GM12878 (cell line): ENCODE measurements at regions not wholly inside any gene's neighbourhood (a gene's known extent, or its start where the extent isn't known, plus 50 kb on each side); places are given as distances from the start of the nearest gene placed in this dataset.

Source experiments
- ATAC-seq: fragments of 200-7000 bp; cut with Tn5 transposase; 3 replicates; pipeline ENCODE4 v1.9.1; 2020; ENCODE audit warnings: mild to moderate bottlenecking, moderate library complexity
- BruUV-seq: library from RNA; stranded (reverse); fragments of 400-500 nt; replicated peaks from 2 replicates; lab custom pipeline; 2021; lab: Mats Ljungman, UMichigan
- CTCF ChIA-PET: fragments of 300-600 bp; sonication (Branson Sonifier 250); formaldehyde crosslinking; extraction: SDS; loops from one replicate; lab custom pipeline; 2021; ENCODE audit warnings: inconsistent platforms; lab: Yijun Ruan, JAX
- POLR2A ChIA-PET: fragments of 350-600 bp; formaldehyde crosslinking; extraction: SDS; loops from one replicate; lab custom pipeline; 2021; ENCODE audit warnings: inconsistent platforms; lab: Charles Lee
- RAD21 ChIA-PET: fragments of 300-600 bp; sonication (Branson Sonifier 250); formaldehyde crosslinking; loops from one replicate; lab custom pipeline; 2023; ENCODE audit warnings: antibody characterized with exemption; ENCODE audit not compliant: unreplicated experiment; lab: Charles Lee
- SMC1A ChIA-PET: fragments of 300-600 bp; sonication (Branson Sonifier 250); formaldehyde crosslinking; loops from one replicate; lab custom pipeline; 2023; ENCODE audit not compliant: unreplicated experiment, uncharacterized antibody; lab: Charles Lee
- DNase-seq: peaks from one replicate; pipeline ENCODE4 v3.0.0-alpha.2; 2011; ENCODE audit warnings: low read depth, low spot score
- FAIRE-seq: peaks from 3 replicates; lab custom pipeline; 2011; peaks lifted over from hg19 to GRCh38; lab: Jason Lieb, UNC
- H2AFZ ChIP-seq: 2 replicates; pipeline ENCODE4 v1.6.0; 2011; ENCODE audit warnings: low read depth, low read length, control low read depth; ENCODE audit not compliant: control insufficient read depth
- H3K27ac ChIP-seq: 2 replicates; pipeline ENCODE4 v1.5.1; 2011; ENCODE audit warnings: control low read depth; ENCODE audit not compliant: control insufficient read depth, insufficient read depth
- H3K27me3 ChIP-seq, 2 experiments: replicated peaks in 1 of 2; 2 replicates each; pipeline versions ENCODE4 v1.6.0 to v1.6.1; 2011; ENCODE audit warnings: low read length in 1 of 2; ENCODE audit not compliant: control insufficient read depth in 2 of 2, insufficient read depth in 2 of 2
- H3K36me3 ChIP-seq, 2 experiments: 2 replicates each; pipeline ENCODE4 v1.5.1; 2011; ENCODE audit warnings: low read length in 1 of 2; ENCODE audit not compliant: control insufficient read depth in 2 of 2, insufficient read depth in 2 of 2
- H3K4me1 ChIP-seq: 2 replicates; pipeline ENCODE4 v1.6.1; 2011; ENCODE audit warnings: mild to moderate bottlenecking, low read length, moderate library complexity, mixed read lengths; ENCODE audit not compliant: control insufficient read depth, insufficient read depth
- H3K4me2 ChIP-seq: 2 replicates; pipeline ENCODE4 v1.6.0; 2011; ENCODE audit warnings: control low read depth; ENCODE audit not compliant: control insufficient read depth, insufficient read depth
- H3K4me3 ChIP-seq: fragments of 200-600 bp; sonication (generic); 2 replicates; pipeline ENCODE4 v1.5.1; 2016
- H3K79me2 ChIP-seq: 2 replicates; pipeline ENCODE4 v1.6.0; 2011; ENCODE audit warnings: low read length; ENCODE audit not compliant: control insufficient read depth, insufficient read depth
- H3K9ac ChIP-seq: 2 replicates; pipeline ENCODE4 v1.8.0; 2011; ENCODE audit warnings: low read length, control low read depth, mixed read lengths; ENCODE audit not compliant: control insufficient read depth, insufficient read depth
- H3K9me3 ChIP-seq: replicated peaks from 3 replicates; pipeline ENCODE4 v1.5.1; 2011; ENCODE audit warnings: mild to moderate bottlenecking, low read length; ENCODE audit not compliant: control insufficient read depth, insufficient read depth
- H4K20me1 ChIP-seq: 2 replicates; pipeline ENCODE4 v1.6.0; 2011; ENCODE audit not compliant: control insufficient read depth, insufficient read depth
- BMI1 ChIP-seq: fragments of 450-650 bp; IDR thresholded peaks from 2 replicates; pipeline ENCODE4 v1.6.1; 2016; ENCODE audit warnings: mild to moderate bottlenecking, moderate library complexity, borderline replicate concordance
- ESRRA ChIP-seq: IDR thresholded peaks from 2 replicates; pipeline ENCODE4 v1.6.1; 2012; ENCODE audit warnings: mild to moderate bottlenecking, low read length, improper control_type of control experiment
- FOS ChIP-seq: IDR thresholded peaks from 3 replicates; pipeline ENCODE4 v1.6.1; 2011; ENCODE audit warnings: borderline replicate concordance; ENCODE audit not compliant: insufficient read length; ENCODE audit errors: extremely low read depth
- KLF5 ChIP-seq: fragments of 450-650 bp; IDR thresholded peaks from 2 replicates; pipeline ENCODE4 v1.6.1; 2014; ENCODE audit warnings: mild to moderate bottlenecking; ENCODE audit not compliant: partially characterized antibody
- PAX8 ChIP-seq: fragments of 450-650 bp; IDR thresholded peaks from 2 replicates; pipeline ENCODE4 v1.6.1; 2017; ENCODE audit warnings: mild to moderate bottlenecking, moderate library complexity
- POLR2A ChIP-seq: IDR thresholded peaks from 2 replicates; pipeline ENCODE4 v1.6.1; 2011; ENCODE audit warnings: low read depth, mild to moderate bottlenecking, low read length
- SUZ12 ChIP-seq: fragments of 200-600 bp; sonication (generic); IDR thresholded peaks from one replicate; pipeline ENCODE4 v1.6.1; 2018; ENCODE audit warnings: antibody characterized with exemption, mild to moderate bottlenecking; ENCODE audit not compliant: unreplicated experiment
- TCF3 ChIP-seq: IDR thresholded peaks from 2 replicates; pipeline ENCODE4 v1.6.1; 2012; ENCODE audit warnings: low read depth, mild to moderate bottlenecking, low read length, borderline replicate concordance; ENCODE audit not compliant: insufficient read depth
- WRNIP1 ChIP-seq: IDR thresholded peaks from 2 replicates; pipeline ENCODE4 v1.6.1; 2011; ENCODE audit warnings: low read depth, low read length, improper control_type of control experiment, borderline replicate concordance
- ZNF24 ChIP-seq: fragments of 450-650 bp; IDR thresholded peaks from 2 replicates; pipeline ENCODE4 v1.6.1; 2017; ENCODE audit warnings: antibody characterized with exemption, mild to moderate bottlenecking
- WGBS: methylation state at CpG from one replicate; pipeline ENCODE4 v1.1.6; 2016; ENCODE audit warnings: low lambda C conversion rate; ENCODE audit not compliant: insufficient replicate concordance, insufficient coverage; ENCODE audit errors: missing lambda C conversion rate; 5-methylcytosine and 5-hydroxymethylcytosine counted together
- in situ Hi-C: fragments of 300-500 bp; cut with MboI; formaldehyde crosslinking; loops from 9 replicates; pipeline ENCODE4 v1.14.3; 2018; ENCODE audit warnings: mixed read lengths
- intact Hi-C: fragments of 100-400 bp; cut with micrococcal nuclease; formaldehyde crosslinking; loops from one replicate; pipeline ENCODE4 v1.14.2; 2022; ENCODE audit not compliant: unreplicated experiment
- TF ChIP-seq, protein P1 (sequence below): fragments of 450-650 bp; IDR thresholded peaks from 2 replicates; pipeline ENCODE4 v1.6.1; 2016; ENCODE audit warnings: mild to moderate bottlenecking
- TF ChIP-seq, protein P2 (sequence below): fragments of 450-650 bp; IDR thresholded peaks from 2 replicates; pipeline ENCODE4 v1.6.1; 2018; ENCODE audit warnings: mild to moderate bottlenecking, low read depth, moderate library complexity; ENCODE audit not compliant: partially characterized antibody
- TF ChIP-seq, protein P3 (sequence below), 3 experiments: IDR thresholded peaks in 2 of 3; conservative IDR thresholded peaks in 1 of 3; 2 replicates each; pipeline ENCODE4 v1.5.1; 2011; ENCODE audit warnings: low read depth in 3 of 3, low read length in 3 of 3, mild to moderate bottlenecking in 3 of 3, control low read depth in 2 of 3, moderate library complexity in 2 of 3, inconsistent platforms in 1 of 3, mixed read lengths in 1 of 3; ENCODE audit not compliant: control insufficient read depth in 2 of 3, insufficient read depth in 1 of 3; ENCODE audit errors: extremely low read depth in 1 of 3

DNA sequence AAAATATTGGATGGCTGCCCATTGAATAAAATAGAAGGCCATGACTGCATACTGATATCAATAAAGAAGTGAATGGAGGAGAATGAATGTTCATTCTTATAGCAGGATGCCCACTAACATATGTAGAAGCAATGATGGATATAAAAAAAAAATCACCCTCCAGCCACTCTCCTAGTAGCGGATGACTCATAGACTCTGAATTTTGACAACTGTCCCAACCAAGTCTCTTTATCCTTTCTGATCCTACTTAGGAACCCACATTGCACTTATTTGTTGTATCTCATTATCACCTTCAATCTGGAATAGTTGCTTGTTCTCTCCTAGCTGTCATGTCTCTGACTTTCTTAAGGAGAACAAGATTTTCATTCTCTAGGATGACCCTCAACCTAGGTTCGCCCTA, 429.9 kb downstream of the HS3ST3B1 start:
- Histone ChIP-seq H3K4me1 (no peaks in the 10 kb centered on the region), H3K79me2 (no peaks in the 10 kb centered on the region), H2AFZ (no peak overlapping the region), H3K9ac (no peak overlapping the region), H4K20me1 (no peaks in the 10 kb centered on the region), H3K36me3 (no peaks in the 10 kb centered on the region), H3K27me3 (no peaks in the 10 kb centered on the region), H3K4me2 (no peak overlapping the region), H3K9me3 (no peaks in the 10 kb centered on the region), H3K4me3 (no peak overlapping the region), H3K27ac (no peak overlapping the region)
- TF ChIP-seq FOS: no peak
- no peak for TF ChIP-seq WRNIP1
- no peak for TF ChIP-seq KLF5
- DNase-seq: no peak
- intact Hi-C loops (loop anchor here (10.0 kb wide), 1 partner anchor 66 kb away; no protein-coding TSS in a partner anchor), in situ Hi-C loops (no loop called here)
- CTCF ChIA-PET: interaction anchor here (1.0 kb wide), 1 partner anchor 80 kb away, joined by 3 read pairs; no protein-coding TSS in a partner anchor
- FAIRE-seq: no peak
- POLR2A ChIA-PET: no interaction called here
- no peak for ATAC-seq
- BruUV-seq: no TSS peak
- 44% methylated on average over 2 of the region's 2 CpGs for WGBS
- SMC1A ChIA-PET: no interaction called here
- RAD21 ChIA-PET: no interaction called here

DNA sequence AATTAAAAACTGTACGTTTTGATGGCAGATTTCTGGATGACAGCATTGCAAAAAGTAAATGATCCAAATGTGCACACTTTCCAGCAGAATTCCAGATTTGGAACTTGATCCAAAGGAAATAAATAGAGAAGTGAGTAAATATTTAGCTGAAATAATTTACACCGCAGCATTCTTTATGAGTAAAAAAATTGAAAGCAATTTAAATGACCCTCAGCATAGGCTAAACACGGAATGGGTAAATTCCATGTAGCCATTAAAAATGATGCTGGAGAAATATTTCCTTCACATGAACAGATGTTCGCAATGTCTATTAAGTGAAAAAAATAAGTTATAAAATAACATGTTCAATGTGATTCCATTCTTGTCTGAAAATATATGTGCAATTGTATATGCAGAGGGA, 424.8 kb downstream of the HS3ST3B1 start:
- no peak for FAIRE-seq
- no TSS peak for BruUV-seq
- no peak for DNase-seq
- 11% methylated on average over 4 of the region's 4 CpGs for WGBS
- no peaks in the 10 kb centered on the region for H3K27me3 ChIP-seq
- ChIA-PET RAD21 (no interaction called here), SMC1A (no interaction called here), POLR2A (no interaction called here), CTCF (no interaction called here)
- no peaks in the 10 kb centered on the region for H3K79me2 ChIP-seq
- no peaks in the 10 kb centered on the region for H3K36me3 ChIP-seq
- H3K4me1 ChIP-seq: no peaks in the 10 kb centered on the region
- no peak overlapping the region for H3K4me3 ChIP-seq
- no peak overlapping the region for H2AFZ ChIP-seq
- in situ Hi-C loops (no loop called here), intact Hi-C loops (no loop called here)
- no peak overlapping the region for H3K27ac ChIP-seq
- no peak overlapping the region for H3K4me2 ChIP-seq
- no peaks in the 10 kb centered on the region for H3K9me3 ChIP-seq
- H3K9ac ChIP-seq: no peak overlapping the region
- no peak for ATAC-seq
- H4K20me1 ChIP-seq: no peaks in the 10 kb centered on the region
- TF ChIP-seq, protein P1, sequence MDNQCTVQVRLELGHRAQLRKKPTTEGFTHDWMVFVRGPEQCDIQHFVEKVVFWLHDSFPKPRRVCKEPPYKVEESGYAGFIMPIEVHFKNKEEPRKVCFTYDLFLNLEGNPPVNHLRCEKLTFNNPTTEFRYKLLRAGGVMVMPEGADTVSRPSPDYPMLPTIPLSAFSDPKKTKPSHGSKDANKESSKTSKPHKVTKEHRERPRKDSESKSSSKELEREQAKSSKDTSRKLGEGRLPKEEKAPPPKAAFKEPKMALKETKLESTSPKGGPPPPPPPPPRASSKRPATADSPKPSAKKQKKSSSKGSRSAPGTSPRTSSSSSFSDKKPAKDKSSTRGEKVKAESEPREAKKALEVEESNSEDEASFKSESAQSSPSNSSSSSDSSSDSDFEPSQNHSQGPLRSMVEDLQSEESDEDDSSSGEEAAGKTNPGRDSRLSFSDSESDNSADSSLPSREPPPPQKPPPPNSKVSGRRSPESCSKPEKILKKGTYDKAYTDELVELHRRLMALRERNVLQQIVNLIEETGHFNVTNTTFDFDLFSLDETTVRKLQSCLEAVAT: no peak
- TF ChIP-seq TCF3 (no peak), ZNF24 (no peak), SUZ12 (no peak), PAX8 (no peak), ESRRA (no peak), BMI1 (no peak), POLR2A (no peak)
- TF ChIP-seq, protein P2, sequence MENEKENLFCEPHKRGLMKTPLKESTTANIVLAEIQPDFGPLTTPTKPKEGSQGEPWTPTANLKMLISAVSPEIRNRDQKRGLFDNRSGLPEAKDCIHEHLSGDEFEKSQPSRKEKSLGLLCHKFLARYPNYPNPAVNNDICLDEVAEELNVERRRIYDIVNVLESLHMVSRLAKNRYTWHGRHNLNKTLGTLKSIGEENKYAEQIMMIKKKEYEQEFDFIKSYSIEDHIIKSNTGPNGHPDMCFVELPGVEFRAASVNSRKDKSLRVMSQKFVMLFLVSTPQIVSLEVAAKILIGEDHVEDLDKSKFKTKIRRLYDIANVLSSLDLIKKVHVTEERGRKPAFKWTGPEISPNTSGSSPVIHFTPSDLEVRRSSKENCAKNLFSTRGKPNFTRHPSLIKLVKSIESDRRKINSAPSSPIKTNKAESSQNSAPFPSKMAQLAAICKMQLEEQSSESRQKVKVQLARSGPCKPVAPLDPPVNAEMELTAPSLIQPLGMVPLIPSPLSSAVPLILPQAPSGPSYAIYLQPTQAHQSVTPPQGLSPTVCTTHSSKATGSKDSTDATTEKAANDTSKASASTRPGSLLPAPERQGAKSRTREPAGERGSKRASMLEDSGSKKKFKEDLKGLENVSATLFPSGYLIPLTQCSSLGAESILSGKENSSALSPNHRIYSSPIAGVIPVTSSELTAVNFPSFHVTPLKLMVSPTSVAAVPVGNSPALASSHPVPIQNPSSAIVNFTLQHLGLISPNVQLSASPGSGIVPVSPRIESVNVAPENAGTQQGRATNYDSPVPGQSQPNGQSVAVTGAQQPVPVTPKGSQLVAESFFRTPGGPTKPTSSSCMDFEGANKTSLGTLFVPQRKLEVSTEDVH: no peak
- TF ChIP-seq, protein P3, sequence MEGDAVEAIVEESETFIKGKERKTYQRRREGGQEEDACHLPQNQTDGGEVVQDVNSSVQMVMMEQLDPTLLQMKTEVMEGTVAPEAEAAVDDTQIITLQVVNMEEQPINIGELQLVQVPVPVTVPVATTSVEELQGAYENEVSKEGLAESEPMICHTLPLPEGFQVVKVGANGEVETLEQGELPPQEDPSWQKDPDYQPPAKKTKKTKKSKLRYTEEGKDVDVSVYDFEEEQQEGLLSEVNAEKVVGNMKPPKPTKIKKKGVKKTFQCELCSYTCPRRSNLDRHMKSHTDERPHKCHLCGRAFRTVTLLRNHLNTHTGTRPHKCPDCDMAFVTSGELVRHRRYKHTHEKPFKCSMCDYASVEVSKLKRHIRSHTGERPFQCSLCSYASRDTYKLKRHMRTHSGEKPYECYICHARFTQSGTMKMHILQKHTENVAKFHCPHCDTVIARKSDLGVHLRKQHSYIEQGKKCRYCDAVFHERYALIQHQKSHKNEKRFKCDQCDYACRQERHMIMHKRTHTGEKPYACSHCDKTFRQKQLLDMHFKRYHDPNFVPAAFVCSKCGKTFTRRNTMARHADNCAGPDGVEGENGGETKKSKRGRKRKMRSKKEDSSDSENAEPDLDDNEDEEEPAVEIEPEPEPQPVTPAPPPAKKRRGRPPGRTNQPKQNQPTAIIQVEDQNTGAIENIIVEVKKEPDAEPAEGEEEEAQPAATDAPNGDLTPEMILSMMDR (IDR thresholded peaks at IDR 0.05 in 2 of 3, conservative IDR thresholded peaks at IDR 0.05 in 1 of 3; ENCODE audit: control insufficient read depth in 2 of 3, extremely low read depth in 1 of 3, insufficient read depth in 1 of 3, low read depth in 3 of 3, low read length in 3 of 3): no peak
